PFSK-1 (cell line): ENCODE measurements at regions not wholly inside any gene's neighbourhood (a gene's known extent, or its start where the extent isn't known, plus 50 kb on each side); places are given as distances from the start of the nearest gene placed in this dataset.

Experiments
- FOXP2 ChIP-seq: optimal IDR thresholded peaks from 2 replicates; pipeline ENCODE3; 2011; ENCODE audit warnings: borderline replicate concordance, control low read depth, inconsistent platforms; ENCODE audit not compliant: insufficient read depth; ENCODE audit errors: extremely low read length, extremely low read depth
- POLR2AphosphoS5 ChIP-seq: IDR thresholded peaks from 2 replicates; pipeline ENCODE4 v1.6.1; 2012; ENCODE audit warnings: low read depth, mild to moderate bottlenecking, control low read depth, low read length, moderate library complexity
- REST ChIP-seq, 2 experiments: IDR thresholded peaks; 2 replicates each; pipeline versions ENCODE4 v1.6.1 to v1.8.0; 2011 to 2012; ENCODE audit warnings: low read depth in 2 of 2, low read length in 2 of 2, control low read depth in 1 of 2, inconsistent platforms in 1 of 2, mild to moderate bottlenecking in 1 of 2, moderate library complexity in 1 of 2; ENCODE audit not compliant: insufficient read depth in 1 of 2
- SIN3A ChIP-seq: IDR thresholded peaks from 2 replicates; pipeline ENCODE4 v1.6.1; 2012; ENCODE audit warnings: mild to moderate bottlenecking, low read length, moderate library complexity, borderline replicate concordance; ENCODE audit not compliant: insufficient read depth
- TAF1 ChIP-seq: IDR thresholded peaks from 2 replicates; pipeline ENCODE4 v1.6.1; 2012; ENCODE audit warnings: low read length, control low read depth, borderline replicate concordance; ENCODE audit not compliant: insufficient read depth

GRCh38 chr1:67574221-67574620 is 110.8 kb upstream of the GADD45A start:
- TF ChIP-seq FOXP2 (no peak), REST (IDR thresholded peaks at IDR 0.05; ENCODE audit: insufficient read depth in 1 of 2, low read depth in 2 of 2, low read length in 2 of 2) (no peak), TAF1 (no peak), POLR2AphosphoS5 (no peak)

GRCh38 chr1:67575861-67576260 is 109.1 kb upstream of the GADD45A start:
- TF ChIP-seq REST (IDR thresholded peaks at IDR 0.05; ENCODE audit: insufficient read depth in 1 of 2, low read depth in 2 of 2, low read length in 2 of 2) (no peak), POLR2AphosphoS5 (no peak), SIN3A (no peak), FOXP2 (no peak), TAF1 (no peak)

- TF ChIP-seq SIN3A (no peak), FOXP2 (no peak), REST (IDR thresholded peaks at IDR 0.05; ENCODE audit: insufficient read depth in 1 of 2, low read depth in 2 of 2, low read length in 2 of 2) (no peak), POLR2AphosphoS5 (no peak), TAF1 (no peak)
These were observed 108.5 kb upstream of the GADD45A start for GRCh38 chr1:67576474-67576873.

GRCh38 chr1:67577646-67578045 is 107.4 kb upstream of the GADD45A start:
- TF ChIP-seq TAF1 (no peak), SIN3A (no peak), FOXP2 (no peak)

- TF ChIP-seq TAF1 (no peak), POLR2AphosphoS5 (no peak), SIN3A (no peak), REST (IDR thresholded peaks at IDR 0.05; ENCODE audit: insufficient read depth in 1 of 2, low read depth in 2 of 2, low read length in 2 of 2) (no peak), FOXP2 (no peak)
These were observed 106.5 kb upstream of the GADD45A start for GRCh38 chr1:67578397-67579020.
